Neural progenitor cell (in vitro differentiated cells): ENCODE measurements at regions not wholly inside any gene's neighbourhood (a gene's known extent, or its start where the extent isn't known, plus 50 kb on each side); places are given as distances from the start of the nearest gene placed in this dataset.

Experiments
- DNase-seq: peaks from one replicate; pipeline ENCODE4 v3.0.0-alpha.2; 2016; ENCODE audit warnings: low spot score
- H2AFZ ChIP-seq: fragments of 200-600 bp; sonication (generic); replicated peaks from 2 replicates; pipeline ENCODE4 v1.6.1; 2016; ENCODE audit warnings: antibody characterized with exemption
- H3F3A ChIP-seq: fragments of 200-600 bp; sonication (generic); 2 replicates; pipeline ENCODE4 v1.6.1; 2016; ENCODE audit warnings: antibody characterized with exemption, low read depth
- H3K27ac ChIP-seq: fragments of 200-600 bp; sonication (generic); 2 replicates; pipeline ENCODE4 v1.5.1; 2016; ENCODE audit warnings: mild to moderate bottlenecking
- H3K27me3 ChIP-seq: fragments of 200-600 bp; sonication (generic); 2 replicates; pipeline ENCODE4 v1.6.1; 2016; ENCODE audit warnings: mild to moderate bottlenecking, moderate library complexity
- H3K36me3 ChIP-seq: fragments of 200-600 bp; sonication (generic); 2 replicates; pipeline ENCODE4 v1.5.1; 2016
- H3K4me1 ChIP-seq: fragments of 200-600 bp; sonication (generic); 2 replicates; pipeline ENCODE4 v1.6.1; 2016; ENCODE audit warnings: mixed run types
- H3K4me2 ChIP-seq: fragments of 200-600 bp; sonication (generic); 2 replicates; pipeline ENCODE4 v1.6.1; 2016
- H3K4me3 ChIP-seq: fragments of 200-600 bp; sonication (generic); 2 replicates; pipeline ENCODE4 v1.5.1; 2016
- H3K79me2 ChIP-seq: fragments of 200-600 bp; sonication (generic); 2 replicates; pipeline ENCODE4 v1.6.1; 2016; ENCODE audit warnings: low read depth
- H3K9ac ChIP-seq: fragments of 200-600 bp; sonication (generic); 2 replicates; pipeline ENCODE4 v1.6.1; 2016
- H3K9me3 ChIP-seq: fragments of 200-600 bp; sonication (generic); 2 replicates; pipeline ENCODE4 v1.5.1; 2016; ENCODE audit warnings: low read depth
- H4K20me1 ChIP-seq: fragments of 200-600 bp; sonication (generic); 2 replicates; pipeline ENCODE4 v1.6.1; 2016; ENCODE audit warnings: low read depth
- H3K27ac Mint-ChIP-seq: 3 replicates; pipeline ENCODE4 v1.8.0; 2021; ENCODE audit warnings: mixed read lengths
- H3K27me3 Mint-ChIP-seq: 2 replicates; pipeline ENCODE4 v1.8.0; 2022; ENCODE audit warnings: low read depth, mild to moderate bottlenecking, inconsistent platforms, moderate library complexity, mixed read lengths; ENCODE audit not compliant: insufficient read depth
- H3K36me3 Mint-ChIP-seq: 3 replicates; pipeline ENCODE4 v1.8.0; 2021; ENCODE audit warnings: mixed read lengths
- H3K4me1 Mint-ChIP-seq: 3 replicates; pipeline ENCODE4 v1.8.0; 2021; ENCODE audit warnings: mixed read lengths
- H3K4me3 Mint-ChIP-seq: 3 replicates; pipeline ENCODE4 v1.8.0; 2021; ENCODE audit warnings: mild to moderate bottlenecking, moderate library complexity, mixed read lengths
- H3K9me3 Mint-ChIP-seq: 3 replicates; pipeline ENCODE4 v1.8.0; 2020; ENCODE audit warnings: mixed read lengths
- EZH2 ChIP-seq: fragments of 200-600 bp; sonication (generic); IDR thresholded peaks from 2 replicates; pipeline ENCODE4 v1.6.1; 2017; ENCODE audit warnings: antibody characterized with exemption, mild to moderate bottlenecking, moderate library complexity
- EZH2phosphoT487 ChIP-seq: fragments of 200-600 bp; sonication (generic); IDR thresholded peaks from 2 replicates; pipeline ENCODE4 v1.6.1; 2017; ENCODE audit warnings: antibody characterized with exemption
- TF ChIP-seq, protein P1 (sequence below): fragments of 200-600 bp; sonication (generic); IDR thresholded peaks from 2 replicates; pipeline ENCODE4 v1.5.1; 2017; ENCODE audit warnings: antibody characterized with exemption, mild to moderate bottlenecking

DNA sequence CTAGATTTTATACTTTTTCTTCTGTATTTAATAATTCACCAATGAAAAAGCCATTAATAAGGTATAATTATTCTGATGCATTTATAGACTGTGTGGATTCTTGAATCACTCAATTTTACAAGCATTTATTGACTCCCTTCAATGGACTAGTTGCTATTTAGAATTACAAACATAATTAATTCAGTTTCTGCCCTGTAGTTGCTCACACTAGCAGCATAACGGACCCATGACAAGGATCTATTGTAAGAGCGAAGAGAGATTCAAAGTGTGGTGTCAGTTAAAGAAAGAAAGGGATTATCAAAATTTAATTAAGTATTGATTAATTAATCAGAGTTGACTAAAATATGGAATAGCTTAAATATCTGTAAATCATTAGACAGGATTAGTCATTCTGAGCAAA is 602.6 kb upstream of the PTCHD4 start:
- Histone ChIP-seq H3K4me3 (no peak overlapping the region), H3K9ac (no peak overlapping the region), H3K36me3 (no peaks in the 10 kb centered on the region), H3F3A (no peaks in the 10 kb centered on the region), H3K4me1 (peaks cover 8% of the 10 kb centered on the region), H3K4me2 (no peak overlapping the region), H4K20me1 (no peaks in the 10 kb centered on the region), H3K79me2 (no peaks in the 10 kb centered on the region), H2AFZ (no peak overlapping the region), H3K9me3 (no peaks in the 10 kb centered on the region), H3K27ac (no peak overlapping the region), H3K27me3 (no peaks in the 10 kb centered on the region)
- Mint-ChIP-seq H3K36me3 (no peaks in the 10 kb centered on the region), H3K27ac (no peak overlapping the region), H3K27me3 (no peaks in the 10 kb centered on the region), H3K9me3 (no peaks in the 10 kb centered on the region), H3K4me1 (peaks cover 2% of the 10 kb centered on the region), H3K4me3 (no peak overlapping the region)
- TF ChIP-seq EZH2phosphoT487 (no peak), EZH2 (no peak)
- TF ChIP-seq, protein P1, sequence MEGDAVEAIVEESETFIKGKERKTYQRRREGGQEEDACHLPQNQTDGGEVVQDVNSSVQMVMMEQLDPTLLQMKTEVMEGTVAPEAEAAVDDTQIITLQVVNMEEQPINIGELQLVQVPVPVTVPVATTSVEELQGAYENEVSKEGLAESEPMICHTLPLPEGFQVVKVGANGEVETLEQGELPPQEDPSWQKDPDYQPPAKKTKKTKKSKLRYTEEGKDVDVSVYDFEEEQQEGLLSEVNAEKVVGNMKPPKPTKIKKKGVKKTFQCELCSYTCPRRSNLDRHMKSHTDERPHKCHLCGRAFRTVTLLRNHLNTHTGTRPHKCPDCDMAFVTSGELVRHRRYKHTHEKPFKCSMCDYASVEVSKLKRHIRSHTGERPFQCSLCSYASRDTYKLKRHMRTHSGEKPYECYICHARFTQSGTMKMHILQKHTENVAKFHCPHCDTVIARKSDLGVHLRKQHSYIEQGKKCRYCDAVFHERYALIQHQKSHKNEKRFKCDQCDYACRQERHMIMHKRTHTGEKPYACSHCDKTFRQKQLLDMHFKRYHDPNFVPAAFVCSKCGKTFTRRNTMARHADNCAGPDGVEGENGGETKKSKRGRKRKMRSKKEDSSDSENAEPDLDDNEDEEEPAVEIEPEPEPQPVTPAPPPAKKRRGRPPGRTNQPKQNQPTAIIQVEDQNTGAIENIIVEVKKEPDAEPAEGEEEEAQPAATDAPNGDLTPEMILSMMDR = no peak
- DNase-seq = no peak

GRCh38 chr6:48706310-48706709 is 595.3 kb upstream of the PTCHD4 start:
- Histone ChIP-seq H3K4me1 (no peaks in the 10 kb centered on the region), H3K4me3 (no peak overlapping the region), H4K20me1 (no peaks in the 10 kb centered on the region), H3F3A (no peaks in the 10 kb centered on the region), H3K4me2 (no peak overlapping the region), H3K27ac (no peak overlapping the region), H3K36me3 (no peaks in the 10 kb centered on the region), H3K9me3 (no peaks in the 10 kb centered on the region), H3K79me2 (no peaks in the 10 kb centered on the region), H3K27me3 (no peaks in the 10 kb centered on the region), H2AFZ (no peak overlapping the region), H3K9ac (no peak overlapping the region)
- TF ChIP-seq EZH2phosphoT487 = no peak
- TF ChIP-seq, protein P1 = no peak
- no peak for TF ChIP-seq EZH2
- Mint-ChIP-seq H3K27ac (no peak overlapping the region), H3K9me3 (peaks cover 2% of the 10 kb centered on the region), H3K27me3 (no peaks in the 10 kb centered on the region), H3K36me3 (no peaks in the 10 kb centered on the region), H3K4me1 (no peaks in the 10 kb centered on the region), H3K4me3 (no peak overlapping the region)
- no peak for DNase-seq

DNA sequence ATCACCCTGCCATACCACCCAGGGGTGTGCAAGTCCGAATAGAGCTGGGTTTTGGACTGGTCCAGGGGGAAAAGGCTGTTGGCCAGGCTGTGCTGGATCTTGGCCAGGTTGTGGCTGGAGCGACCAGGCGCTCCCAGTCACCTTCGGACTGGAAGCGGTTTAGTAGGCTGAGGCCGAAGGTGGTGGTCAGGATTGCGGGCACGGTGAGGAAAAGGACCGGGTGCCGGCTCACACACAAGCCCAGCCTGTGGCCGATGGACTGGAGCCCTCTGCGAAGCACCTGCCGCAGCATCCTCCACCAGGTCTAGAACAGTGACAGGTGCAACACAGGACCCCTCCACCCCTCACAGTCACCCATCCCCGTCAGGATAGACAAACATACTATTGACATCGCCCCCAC is 590.6 kb upstream of the PTCHD4 start:
- no peaks in the 10 kb centered on the region for H3K27me3 Mint-ChIP-seq
- no peaks in the 10 kb centered on the region for H3K4me1 Mint-ChIP-seq
- Histone ChIP-seq H3K9ac (no peak overlapping the region), H3K4me3 (no peak overlapping the region), H4K20me1 (no peaks in the 10 kb centered on the region), H3K4me1 (no peaks in the 10 kb centered on the region), H3F3A (no peaks in the 10 kb centered on the region), H3K27me3 (no peaks in the 10 kb centered on the region), H3K79me2 (no peaks in the 10 kb centered on the region), H3K4me2 (no peak overlapping the region), H3K36me3 (no peaks in the 10 kb centered on the region), H3K9me3 (no peaks in the 10 kb centered on the region), H2AFZ (no peak overlapping the region), H3K27ac (no peak overlapping the region)
- H3K4me3 Mint-ChIP-seq = no peak overlapping the region
- H3K9me3 Mint-ChIP-seq = peaks cover 9% of the 10 kb centered on the region
- no peaks in the 10 kb centered on the region for H3K36me3 Mint-ChIP-seq
- no peak overlapping the region for H3K27ac Mint-ChIP-seq
- TF ChIP-seq EZH2 (no peak), EZH2phosphoT487 (no peak)
- TF ChIP-seq, protein P1 = no peak
- no peak for DNase-seq

- Histone ChIP-seq H3K27me3 (no peaks in the 10 kb centered on the region), H3K27ac (no peak overlapping the region), H3K4me2 (no peak overlapping the region), H2AFZ (no peak overlapping the region), H3F3A (no peaks in the 10 kb centered on the region), H4K20me1 (no peaks in the 10 kb centered on the region), H3K4me1 (no peaks in the 10 kb centered on the region), H3K9ac (no peak overlapping the region), H3K79me2 (no peaks in the 10 kb centered on the region), H3K36me3 (no peaks in the 10 kb centered on the region), H3K9me3 (no peaks in the 10 kb centered on the region), H3K4me3 (no peak overlapping the region)
- TF ChIP-seq EZH2phosphoT487 (no peak), EZH2 (no peak)
- TF ChIP-seq, protein P1 = no peak
- peaks cover 19% of the 10 kb centered on the region for H3K9me3 Mint-ChIP-seq
- no peak overlapping the region for H3K27ac Mint-ChIP-seq
- no peaks in the 10 kb centered on the region for H3K27me3 Mint-ChIP-seq
- H3K4me3 Mint-ChIP-seq = no peak overlapping the region
- H3K36me3 Mint-ChIP-seq = no peaks in the 10 kb centered on the region
- no peak for DNase-seq
- no peaks in the 10 kb centered on the region for H3K4me1 Mint-ChIP-seq
These were observed 584.9 kb upstream of the PTCHD4 start for GRCh38 chr6:48695872-48696271.
